ENCODE measurements at regions not wholly inside any gene's neighbourhood (a gene's known extent, or its start where the extent isn't known, plus 50 kb on each side); places are given as distances from the start of the nearest gene placed in this dataset.

DNA sequence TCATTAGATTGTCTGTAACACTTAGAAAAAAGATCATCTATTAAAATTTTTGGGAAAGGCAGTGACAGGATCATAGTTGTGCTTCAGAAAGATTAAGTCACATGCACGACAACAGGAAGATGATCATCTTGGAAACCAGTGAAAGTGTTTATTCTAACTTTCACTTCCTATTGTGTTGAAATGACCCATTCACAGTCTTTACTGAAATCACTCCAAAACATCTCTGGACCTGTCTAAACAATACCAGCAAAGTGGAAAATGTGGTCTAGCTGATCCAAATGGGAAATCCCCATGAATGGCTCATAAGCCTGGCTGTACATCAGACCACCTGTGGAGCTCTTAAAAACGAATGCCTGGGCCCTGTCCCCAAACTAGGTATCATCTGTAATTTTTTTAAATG is 111.1 kb upstream of the ETV3 start:
- TF ChIP-seq, protein P1, sequence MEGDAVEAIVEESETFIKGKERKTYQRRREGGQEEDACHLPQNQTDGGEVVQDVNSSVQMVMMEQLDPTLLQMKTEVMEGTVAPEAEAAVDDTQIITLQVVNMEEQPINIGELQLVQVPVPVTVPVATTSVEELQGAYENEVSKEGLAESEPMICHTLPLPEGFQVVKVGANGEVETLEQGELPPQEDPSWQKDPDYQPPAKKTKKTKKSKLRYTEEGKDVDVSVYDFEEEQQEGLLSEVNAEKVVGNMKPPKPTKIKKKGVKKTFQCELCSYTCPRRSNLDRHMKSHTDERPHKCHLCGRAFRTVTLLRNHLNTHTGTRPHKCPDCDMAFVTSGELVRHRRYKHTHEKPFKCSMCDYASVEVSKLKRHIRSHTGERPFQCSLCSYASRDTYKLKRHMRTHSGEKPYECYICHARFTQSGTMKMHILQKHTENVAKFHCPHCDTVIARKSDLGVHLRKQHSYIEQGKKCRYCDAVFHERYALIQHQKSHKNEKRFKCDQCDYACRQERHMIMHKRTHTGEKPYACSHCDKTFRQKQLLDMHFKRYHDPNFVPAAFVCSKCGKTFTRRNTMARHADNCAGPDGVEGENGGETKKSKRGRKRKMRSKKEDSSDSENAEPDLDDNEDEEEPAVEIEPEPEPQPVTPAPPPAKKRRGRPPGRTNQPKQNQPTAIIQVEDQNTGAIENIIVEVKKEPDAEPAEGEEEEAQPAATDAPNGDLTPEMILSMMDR (IDR thresholded peaks at IDR 0.05; ENCODE audit: low read depth, low read length) = no peak
- TF ChIP-seq POLR2A (IDR thresholded peaks at IDR 0.05; ENCODE audit: extremely low read depth, insufficient read length) (no peak), MYC (IDR thresholded peaks at IDR 0.05; ENCODE audit: low read depth, low read length) (no peak)
- TF ChIP-seq, protein P2, sequence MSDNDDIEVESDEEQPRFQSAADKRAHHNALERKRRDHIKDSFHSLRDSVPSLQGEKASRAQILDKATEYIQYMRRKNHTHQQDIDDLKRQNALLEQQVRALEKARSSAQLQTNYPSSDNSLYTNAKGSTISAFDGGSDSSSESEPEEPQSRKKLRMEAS (IDR thresholded peaks at IDR 0.05; ENCODE audit: low read depth, low read length) = no peak

All from NB4 (cell line).